Ishikawa (cell line): ENCODE measurements at regions not wholly inside any gene's neighbourhood (a gene's known extent, or its start where the extent isn't known, plus 50 kb on each side); places are given as distances from the start of the nearest gene placed in this dataset.

Source experiments
- CEBPB ChIP-seq: IDR thresholded peaks from 2 replicates; pipeline ENCODE4 v1.6.1; 2012
- CREB1 ChIP-seq: IDR thresholded peaks from 2 replicates; pipeline ENCODE4 v1.6.1; 2012; ENCODE audit warnings: low read depth
- EGR1 ChIP-seq: IDR thresholded peaks from 2 replicates; pipeline ENCODE4 v1.6.1; 2012
- EP300 ChIP-seq: IDR thresholded peaks from 2 replicates; pipeline ENCODE4 v1.6.1; 2012; ENCODE audit warnings: borderline replicate concordance
- RAD21 ChIP-seq: IDR thresholded peaks from 2 replicates; pipeline ENCODE4 v1.6.1; 2012; ENCODE audit warnings: low read depth
- REST ChIP-seq: IDR thresholded peaks from 2 replicates; pipeline ENCODE4 v1.6.1; 2012; ENCODE audit warnings: low read depth, mild to moderate bottlenecking
- TAF1 ChIP-seq: IDR thresholded peaks from 2 replicates; pipeline ENCODE4 v1.6.1; 2012; ENCODE audit warnings: low read depth, mild to moderate bottlenecking
- ZBTB7A ChIP-seq: IDR thresholded peaks from 2 replicates; pipeline ENCODE4 v1.6.1; 2012; ENCODE audit warnings: low read depth
- TF ChIP-seq, protein P1 (sequence below): IDR thresholded peaks from 2 replicates; pipeline ENCODE4 v1.6.1; 2012

- TF ChIP-seq EP300 (no peak), RAD21 (no peak), TAF1 (no peak), EGR1 (no peak), ZBTB7A (no peak), CEBPB (no peak), REST (no peak), CREB1 (no peak)
- TF ChIP-seq, protein P1, sequence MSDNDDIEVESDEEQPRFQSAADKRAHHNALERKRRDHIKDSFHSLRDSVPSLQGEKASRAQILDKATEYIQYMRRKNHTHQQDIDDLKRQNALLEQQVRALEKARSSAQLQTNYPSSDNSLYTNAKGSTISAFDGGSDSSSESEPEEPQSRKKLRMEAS: no peak
These were observed 494.1 kb downstream of the ZNF385D start for GRCh38 chr3:21256932-21257331.
